ENCODE measurements at regions not wholly inside any gene's neighbourhood (a gene's known extent, or its start where the extent isn't known, plus 50 kb on each side); places are given as distances from the start of the nearest gene placed in this dataset.

DNA sequence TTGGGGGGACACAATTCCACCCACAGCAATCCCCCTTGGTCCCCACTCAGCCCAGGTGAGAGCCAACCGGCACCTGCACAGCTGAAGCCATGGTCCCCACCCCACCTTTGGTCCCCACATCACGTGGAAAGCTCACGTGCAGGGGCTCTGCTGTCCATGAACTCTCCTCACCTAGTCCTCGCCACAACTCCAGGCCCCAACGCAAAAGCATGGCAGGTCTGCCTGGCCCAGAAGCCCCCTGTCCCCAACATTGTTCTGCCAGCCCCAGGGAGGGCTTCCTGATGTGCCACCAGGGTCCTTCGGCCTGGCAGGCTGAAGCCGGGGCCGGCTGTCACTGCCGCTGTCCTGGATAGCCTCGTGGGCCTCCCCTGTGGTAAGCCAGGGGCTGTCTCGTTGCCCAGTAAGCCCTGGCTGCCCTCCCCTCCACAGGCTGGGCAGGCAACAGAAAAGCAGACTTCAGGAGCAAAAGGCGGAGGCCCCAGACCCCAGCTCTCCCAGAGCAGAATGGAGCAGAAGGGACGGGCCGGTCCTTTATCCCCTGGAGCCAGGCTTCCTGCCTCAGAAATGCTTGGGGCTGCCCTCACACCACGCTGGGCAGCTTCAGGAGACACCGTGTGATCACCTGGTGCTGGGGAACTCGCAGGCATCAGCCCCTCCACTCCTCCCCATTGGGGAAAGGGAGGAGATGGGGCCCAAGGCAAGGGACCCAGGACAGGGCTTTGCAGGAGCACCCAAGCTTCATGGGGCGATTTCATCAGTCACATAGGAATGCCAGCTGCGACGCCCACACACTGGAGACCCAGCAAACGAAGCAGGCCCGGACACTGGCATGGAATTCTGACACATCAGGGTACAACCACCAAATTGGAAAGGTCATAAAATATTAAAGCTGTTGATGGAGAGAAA lies 103.7 kb downstream of the ADRA2C start:
- DNase-seq (ENCODE audit: low read depth), result no peak
- TF ChIP-seq, protein P1, sequence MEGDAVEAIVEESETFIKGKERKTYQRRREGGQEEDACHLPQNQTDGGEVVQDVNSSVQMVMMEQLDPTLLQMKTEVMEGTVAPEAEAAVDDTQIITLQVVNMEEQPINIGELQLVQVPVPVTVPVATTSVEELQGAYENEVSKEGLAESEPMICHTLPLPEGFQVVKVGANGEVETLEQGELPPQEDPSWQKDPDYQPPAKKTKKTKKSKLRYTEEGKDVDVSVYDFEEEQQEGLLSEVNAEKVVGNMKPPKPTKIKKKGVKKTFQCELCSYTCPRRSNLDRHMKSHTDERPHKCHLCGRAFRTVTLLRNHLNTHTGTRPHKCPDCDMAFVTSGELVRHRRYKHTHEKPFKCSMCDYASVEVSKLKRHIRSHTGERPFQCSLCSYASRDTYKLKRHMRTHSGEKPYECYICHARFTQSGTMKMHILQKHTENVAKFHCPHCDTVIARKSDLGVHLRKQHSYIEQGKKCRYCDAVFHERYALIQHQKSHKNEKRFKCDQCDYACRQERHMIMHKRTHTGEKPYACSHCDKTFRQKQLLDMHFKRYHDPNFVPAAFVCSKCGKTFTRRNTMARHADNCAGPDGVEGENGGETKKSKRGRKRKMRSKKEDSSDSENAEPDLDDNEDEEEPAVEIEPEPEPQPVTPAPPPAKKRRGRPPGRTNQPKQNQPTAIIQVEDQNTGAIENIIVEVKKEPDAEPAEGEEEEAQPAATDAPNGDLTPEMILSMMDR (IDR thresholded peaks at IDR 0.05; ENCODE audit: low read length, missing control alignments), result no peak

DNA sequence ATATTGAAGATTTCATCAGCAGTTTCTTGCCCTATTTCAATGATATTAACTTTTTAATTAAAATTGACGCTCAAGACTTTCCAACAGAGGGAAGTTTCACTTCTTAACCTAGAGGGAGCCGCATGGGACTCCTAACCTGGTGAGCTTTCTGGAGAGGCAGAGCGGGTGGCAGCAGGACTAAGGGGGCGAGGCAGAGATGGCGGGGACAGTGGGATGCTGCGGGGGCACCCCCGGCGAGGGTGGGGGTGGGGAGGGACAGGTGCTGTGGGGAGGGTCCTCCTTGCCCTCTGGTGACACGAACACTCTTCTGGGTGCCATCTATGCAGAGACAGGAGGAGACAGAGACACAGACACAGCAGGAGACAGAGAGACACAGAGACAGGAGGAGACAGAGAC lies 104.4 kb downstream of the ADRA2C start:
- TF ChIP-seq, protein P1 (IDR thresholded peaks at IDR 0.05; ENCODE audit: low read length, missing control alignments), result no peak
- no peak overlapping the region for H3K4me3 ChIP-seq (replicated peaks; ENCODE audit: low read depth, low read length)
- DNase-seq (ENCODE audit: low read depth), result no peak

More for the DNA sequence above, 103.7 kb downstream of the ADRA2C start:
- no peak overlapping the region for H3K4me3 ChIP-seq (replicated peaks; ENCODE audit: low read depth, low read length)

DNA sequence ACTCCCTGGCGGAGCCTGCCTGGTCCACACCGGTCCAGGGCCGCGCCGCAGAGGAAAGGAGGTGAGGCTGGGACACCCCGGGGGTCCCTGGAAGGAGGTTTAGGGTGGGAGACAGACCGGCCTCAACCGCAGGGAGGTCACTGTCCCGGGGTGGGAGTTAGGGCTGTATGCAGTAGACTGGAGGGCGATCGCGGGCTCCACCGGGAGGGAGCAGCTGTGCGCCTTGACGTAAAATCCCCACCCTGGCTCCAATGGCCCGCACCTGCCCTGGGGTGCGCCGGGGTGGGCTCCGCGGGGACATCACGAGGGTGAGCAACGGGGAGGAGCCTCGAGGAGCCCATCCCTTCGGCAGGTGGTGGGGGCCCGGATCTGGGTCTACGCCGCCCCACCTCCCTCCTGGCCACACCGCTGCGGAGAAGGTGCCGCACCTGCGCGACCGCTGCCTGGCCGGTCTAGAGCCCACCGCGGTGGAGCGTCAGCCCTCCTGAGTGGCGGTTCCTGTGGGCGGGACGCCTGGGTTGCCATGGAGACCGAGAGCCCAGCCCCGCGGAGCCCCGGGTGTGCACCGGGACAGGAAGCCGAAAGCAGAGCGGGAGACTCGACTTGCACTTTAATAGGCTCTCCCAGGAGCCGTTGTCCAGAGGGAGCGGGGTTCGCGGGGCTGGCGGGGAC lies 105.1 kb downstream of the ADRA2C start:
- TF ChIP-seq, protein P1 (IDR thresholded peaks at IDR 0.05; ENCODE audit: low read length, missing control alignments), result no peak
- no peak for DNase-seq (ENCODE audit: low read depth)

DNA sequence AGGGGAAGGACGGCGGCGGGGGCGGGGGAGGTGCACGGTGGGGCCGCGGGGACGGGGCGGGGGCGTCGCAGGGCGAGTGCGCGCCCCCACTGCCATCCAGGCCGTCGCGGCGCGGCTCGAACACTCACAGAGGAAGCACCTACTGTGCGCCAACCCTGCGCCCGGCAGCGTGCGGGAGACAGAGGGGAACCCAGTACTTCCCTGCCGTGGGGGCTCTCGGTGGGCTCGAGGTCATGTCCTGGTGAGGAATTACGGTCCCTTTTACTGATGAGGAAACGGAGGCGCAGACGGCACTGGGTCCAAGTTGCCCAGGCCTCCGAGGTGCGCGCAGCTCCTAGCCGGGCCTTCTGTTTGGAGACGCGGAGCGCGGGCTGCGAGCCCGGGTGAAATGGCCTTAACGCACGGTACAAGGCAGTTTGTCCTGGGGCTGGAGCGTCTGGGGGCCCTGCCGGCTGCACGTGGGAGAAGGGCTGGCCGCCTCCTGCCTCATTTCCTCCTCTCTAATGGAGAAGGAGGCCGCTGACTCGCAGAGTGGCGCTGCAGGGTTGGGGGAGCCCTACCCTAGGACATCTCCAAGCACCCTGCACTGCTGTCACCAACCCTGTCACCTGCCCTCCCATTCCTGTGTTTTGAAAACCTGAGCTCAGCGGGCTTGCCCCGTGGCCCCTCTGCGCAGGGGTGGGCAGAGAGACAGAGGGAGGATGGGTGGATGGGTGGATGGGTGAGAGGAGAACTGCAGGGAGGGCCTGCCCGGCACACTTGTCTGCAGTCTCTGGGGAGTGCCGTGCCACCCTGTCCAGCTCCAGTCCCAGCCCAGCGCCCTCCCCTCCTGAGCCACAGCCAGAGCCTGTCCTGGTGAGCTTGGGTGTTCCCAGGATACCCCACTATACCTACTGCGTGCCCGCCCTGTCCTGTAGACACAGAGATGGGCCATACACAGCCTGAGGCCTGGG lies 106.0 kb downstream of the ADRA2C start:
- H3K4me3 ChIP-seq (replicated peaks; ENCODE audit: low read depth, low read length), result no peak overlapping the region
- TF ChIP-seq, protein P1 (IDR thresholded peaks at IDR 0.05; ENCODE audit: low read length, missing control alignments), result no peak
- DNase-seq (ENCODE audit: low read depth), result no peak

More for the DNA sequence above, 105.1 kb downstream of the ADRA2C start:
- H3K4me3 ChIP-seq (replicated peaks; ENCODE audit: low read depth, low read length), result no peak overlapping the region

DNA sequence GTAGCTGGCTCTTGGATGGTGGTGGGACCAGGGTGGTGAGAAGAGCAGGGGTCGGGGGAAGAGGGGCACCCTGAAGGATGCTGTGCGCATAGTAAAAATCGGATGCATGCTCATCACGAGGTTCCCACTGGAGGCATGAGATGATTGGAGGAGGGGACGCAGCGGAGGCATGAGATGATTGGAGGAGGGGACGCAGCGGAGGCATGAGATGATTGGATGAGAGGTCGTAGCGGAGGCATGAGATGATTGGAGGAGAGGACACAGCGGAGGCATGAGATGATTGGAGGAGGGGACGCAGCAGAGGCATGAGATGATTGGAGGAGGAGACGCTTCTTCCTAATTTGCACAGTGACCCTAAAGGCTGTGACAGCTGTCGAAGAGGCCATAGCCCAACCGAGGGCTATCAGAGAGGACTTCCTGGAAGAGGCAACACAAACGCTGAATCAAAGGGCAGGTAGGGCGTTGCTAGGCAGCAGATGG lies 106.7 kb downstream of the ADRA2C start:
- TF ChIP-seq, protein P1 (IDR thresholded peaks at IDR 0.05; ENCODE audit: low read length, missing control alignments), result no peak
- H3K4me3 ChIP-seq (replicated peaks; ENCODE audit: low read depth, low read length), result no peak overlapping the region
- DNase-seq (ENCODE audit: low read depth), result no peak

DNA sequence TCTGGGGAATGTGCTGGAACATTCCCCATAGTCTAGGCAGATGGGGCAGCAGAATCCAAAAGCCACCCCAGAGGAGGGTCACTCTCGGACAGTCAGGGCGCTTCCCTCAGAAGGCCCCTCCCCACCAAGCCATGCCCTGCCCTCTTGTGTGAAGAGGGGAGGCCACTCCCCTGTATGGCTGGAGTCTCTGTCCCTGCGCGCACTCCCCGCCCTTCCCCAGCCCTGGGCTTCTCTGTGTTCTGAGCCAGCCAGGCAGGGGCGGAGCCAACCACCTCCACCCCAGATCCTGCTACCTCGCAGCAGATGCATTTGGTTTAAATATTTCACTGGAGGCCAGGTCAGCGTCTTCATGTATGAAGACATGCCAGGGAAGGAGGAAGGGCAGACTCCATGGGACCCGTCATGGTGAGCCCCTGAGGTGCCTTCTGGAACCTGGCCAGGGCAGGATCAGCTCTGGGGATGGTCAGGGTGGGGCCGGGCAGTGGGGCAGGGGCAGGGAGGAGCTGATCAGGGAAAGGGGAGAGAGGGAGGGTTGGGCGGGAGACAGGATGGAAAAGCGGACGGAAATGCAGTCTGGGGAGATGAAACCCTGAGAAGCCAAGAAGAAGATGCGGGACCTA lies 107.3 kb downstream of the ADRA2C start:
- DNase-seq (ENCODE audit: low read depth), result no peak
- TF ChIP-seq, protein P1 (IDR thresholded peaks at IDR 0.05; ENCODE audit: low read length, missing control alignments), result no peak
- H3K4me3 ChIP-seq (replicated peaks; ENCODE audit: low read depth, low read length), result no peak overlapping the region
